ENCODE measurements at regions not wholly inside any gene's neighbourhood (a gene's known extent, or its start where the extent isn't known, plus 50 kb on each side); places are given as distances from the start of the nearest gene placed in this dataset.
"Not testable (repeated sequence)": the region's sequence is repeated elsewhere in the genome, so short reads cannot be mapped to it uniquely, and the experiment has no call there.

DNA sequence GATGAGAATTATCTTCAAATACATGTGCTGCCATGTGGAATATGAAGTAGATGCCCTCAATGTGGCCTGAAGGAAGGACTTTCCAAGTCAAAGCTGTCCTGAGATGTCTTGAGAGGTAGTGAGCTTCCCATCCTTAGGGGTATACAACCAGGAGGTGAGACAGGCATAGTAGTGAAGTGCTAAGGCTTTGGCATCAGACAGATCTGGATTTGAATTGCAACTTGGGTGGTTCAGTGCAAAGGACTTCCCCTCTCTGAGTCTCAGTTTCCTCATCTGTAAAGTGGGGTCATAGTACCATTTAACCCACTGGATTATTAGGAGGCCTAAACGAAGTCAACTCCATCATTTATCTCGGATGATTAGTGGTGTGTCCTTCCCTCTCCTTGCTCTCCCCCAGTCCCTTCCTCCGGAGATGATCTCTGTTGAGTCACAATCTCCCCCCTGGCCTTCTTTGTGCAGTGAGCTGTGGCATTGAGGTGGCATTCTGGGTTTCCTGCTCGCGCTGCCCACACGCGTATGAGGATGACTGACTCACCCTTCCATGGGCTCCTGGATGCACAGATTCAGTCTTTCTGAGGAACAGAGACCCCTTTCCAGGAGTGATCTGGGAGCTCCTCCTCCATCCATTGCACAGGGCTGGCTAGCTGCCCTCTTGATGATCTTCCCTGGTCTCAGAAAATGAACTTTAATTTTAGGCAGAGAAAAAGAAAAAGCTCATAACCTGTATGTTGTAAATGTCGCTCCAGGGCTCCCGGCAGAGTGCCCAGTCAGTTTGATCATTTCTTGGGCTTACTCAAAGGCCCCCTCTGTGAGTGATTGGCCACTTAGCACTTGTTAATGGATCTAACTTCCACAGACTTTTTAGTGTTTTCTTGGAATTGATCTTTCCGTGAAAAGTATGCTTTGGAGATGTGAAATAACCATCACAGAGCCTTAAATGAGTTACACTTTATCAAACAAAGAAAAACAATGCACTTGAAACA is 354.6 kb downstream of the PTPRU start:
- no peak for DNase-seq (ENCODE audit: low read depth in 3 of 3, low spot score in 2 of 3)

DNA sequence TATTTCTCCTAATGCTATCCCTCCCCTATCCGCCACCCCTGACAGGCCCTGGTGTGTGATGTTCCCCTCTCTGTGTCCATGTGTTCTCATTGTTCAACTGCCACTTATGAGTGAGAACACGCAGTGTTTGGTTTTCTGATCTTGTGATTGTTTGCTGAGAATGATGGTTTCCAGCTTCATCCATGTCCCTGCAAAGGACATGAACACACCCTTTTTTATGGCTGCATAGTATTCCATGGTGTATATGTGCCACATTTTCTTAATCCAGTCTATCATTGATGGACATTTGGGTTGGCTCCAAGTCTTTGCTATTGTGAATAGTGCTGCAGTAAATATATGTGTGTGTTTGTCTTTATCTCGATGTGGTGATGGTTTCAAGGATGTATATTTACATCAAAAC is 353.4 kb downstream of the PTPRU start:
- not testable (repeated sequence) for DNase-seq (ENCODE audit: low read depth in 3 of 3, low spot score in 2 of 3)

DNA sequence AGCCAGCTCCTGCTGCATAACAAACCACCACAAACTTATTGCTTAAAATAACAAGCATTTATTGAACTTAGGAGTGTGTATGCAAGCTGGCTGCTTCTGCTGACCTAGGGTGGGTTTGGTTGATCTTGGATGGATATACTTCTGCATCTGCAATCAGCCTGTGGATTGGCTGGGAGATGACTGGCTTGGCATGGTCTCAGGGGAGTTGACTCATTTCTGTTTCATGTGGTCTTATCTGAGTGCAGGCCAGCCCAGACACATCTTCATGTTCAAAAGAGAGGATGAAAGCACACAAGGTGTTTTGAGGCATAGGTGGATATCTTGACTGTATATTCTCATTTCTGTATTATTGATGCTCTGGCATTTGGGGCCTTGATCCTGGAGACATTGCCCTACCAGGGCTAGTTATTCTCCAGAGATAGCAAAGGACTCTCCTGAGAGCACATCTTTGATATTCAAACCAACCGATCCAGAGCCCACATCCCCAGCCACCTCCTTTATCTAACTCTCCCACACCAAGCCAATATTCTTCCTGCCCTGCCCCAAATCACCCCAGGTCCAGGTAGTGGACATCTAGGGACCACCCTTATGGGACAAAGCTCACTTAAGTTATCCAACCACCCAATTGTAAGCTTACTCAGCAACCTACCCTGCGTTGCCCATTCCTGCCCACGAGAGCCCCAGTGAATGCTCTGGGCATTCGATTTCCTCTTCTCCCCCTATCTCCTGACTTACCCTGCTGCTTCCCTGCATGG is 350.8 kb downstream of the PTPRU start:
- DNase-seq (ENCODE audit: low read depth in 3 of 3, low spot score in 2 of 3) = no peak

DNA sequence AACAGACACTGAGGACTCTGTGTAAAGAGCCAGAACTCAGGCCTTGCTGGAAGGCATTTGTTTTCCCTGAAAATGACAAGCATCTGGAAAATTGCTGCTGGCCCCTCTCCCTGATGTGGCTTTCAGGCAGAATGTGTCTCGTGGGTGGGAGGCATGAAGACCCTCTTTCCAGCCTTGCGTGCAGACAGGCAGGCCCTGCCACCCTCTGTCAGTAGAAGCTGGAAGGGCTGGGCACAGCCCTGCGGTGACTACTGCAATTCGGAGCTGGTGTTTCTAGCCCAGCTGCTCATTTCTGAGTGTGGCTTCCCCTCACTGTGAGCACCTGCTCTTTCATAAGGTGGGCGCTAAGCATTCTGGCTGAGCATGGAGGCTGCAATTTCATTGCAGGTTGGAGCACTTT is 349.9 kb downstream of the PTPRU start:
- DNase-seq (ENCODE audit: low read depth in 3 of 3, low spot score in 2 of 3) = no peak

DNA sequence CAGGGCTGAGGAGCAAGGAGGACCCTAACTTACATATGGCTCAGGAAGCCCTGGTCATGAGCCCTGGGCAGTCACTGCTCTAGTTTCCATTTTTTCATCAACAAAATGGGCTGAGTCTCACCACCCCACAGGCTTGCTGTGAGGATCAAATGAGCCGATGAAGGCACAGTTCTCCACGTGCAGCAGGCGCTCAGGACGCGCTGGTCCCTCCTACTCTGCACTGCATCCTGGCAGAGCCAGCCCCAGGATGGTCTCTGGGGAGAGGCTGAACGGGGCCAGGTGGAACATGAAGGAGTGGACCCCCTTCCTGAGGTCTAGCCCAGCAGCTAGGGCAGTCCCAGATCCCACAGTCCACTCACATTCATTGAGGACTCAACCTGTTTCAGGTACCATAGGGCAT is 349.3 kb downstream of the PTPRU start:
- DNase-seq (ENCODE audit: low read depth in 3 of 3, low spot score in 2 of 3) = no peak

DNA sequence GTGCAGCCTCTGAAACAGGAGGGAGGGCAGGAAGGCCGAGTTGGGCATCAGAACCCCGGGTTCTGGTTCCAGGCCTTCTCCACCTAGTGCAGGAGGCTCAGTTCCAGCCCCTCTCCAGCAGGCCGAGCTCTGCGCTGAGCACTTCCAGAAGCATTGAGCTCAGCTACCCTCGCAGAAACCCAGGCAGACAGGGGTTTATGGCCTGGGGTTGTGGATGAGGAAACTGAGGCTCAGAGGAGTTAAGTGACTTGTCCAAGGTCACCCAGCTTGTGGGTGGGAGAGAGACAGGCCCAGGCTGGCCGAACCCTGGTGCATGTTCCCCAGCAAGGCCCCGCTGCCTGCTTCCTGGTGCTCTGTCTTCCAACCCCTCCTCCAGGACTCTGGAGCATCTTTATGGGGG is 348.9 kb downstream of the PTPRU start:
- DNase-seq (ENCODE audit: low read depth in 3 of 3, low spot score in 2 of 3) = no peak

DNA sequence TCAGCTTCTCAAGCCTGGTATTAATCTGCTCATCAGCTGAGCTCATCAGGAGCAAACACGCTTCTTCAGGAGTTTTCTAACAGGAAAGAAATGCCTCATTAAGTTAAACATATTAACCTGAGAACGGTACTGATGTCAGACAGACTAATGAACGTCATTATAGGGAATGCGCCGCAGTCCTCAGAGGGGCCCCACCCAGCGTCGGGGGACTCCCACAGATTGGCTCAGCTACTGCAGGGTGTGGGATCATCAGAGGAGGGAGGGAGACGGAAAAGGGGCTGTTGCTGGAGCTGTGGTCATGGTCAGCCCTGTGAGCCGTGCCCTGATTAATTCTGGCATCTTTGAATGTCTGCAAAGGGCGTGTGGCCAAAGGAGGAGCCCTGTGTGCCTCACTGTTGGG is 348.5 kb downstream of the PTPRU start:
- DNase-seq (ENCODE audit: low read depth in 3 of 3, low spot score in 2 of 3) = peak in 2 of 3 donors; percentile 4 to 16

DNA sequence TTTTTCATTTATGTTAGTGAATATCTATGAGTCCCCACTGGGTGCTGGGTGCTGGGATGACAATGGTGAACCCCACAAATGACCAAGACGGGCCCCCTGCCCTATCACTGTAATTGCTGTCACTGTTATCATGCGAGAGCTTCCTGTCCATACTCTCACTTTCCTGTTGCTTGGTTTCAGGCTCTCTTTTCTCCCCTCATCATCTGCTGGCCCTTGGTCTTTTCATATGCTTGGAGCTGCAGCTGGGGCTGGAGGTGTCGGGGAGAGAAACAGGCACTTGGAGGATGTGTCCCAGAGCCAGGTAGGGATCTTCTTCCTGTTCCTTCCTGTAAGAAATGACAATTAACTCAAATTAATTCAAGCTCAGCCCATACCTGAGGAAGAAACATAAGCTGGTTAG is 348.0 kb downstream of the PTPRU start:
- DNase-seq (ENCODE audit: low read depth in 3 of 3, low spot score in 2 of 3) = peak in 1 of 3 donors; percentile 0

DNA sequence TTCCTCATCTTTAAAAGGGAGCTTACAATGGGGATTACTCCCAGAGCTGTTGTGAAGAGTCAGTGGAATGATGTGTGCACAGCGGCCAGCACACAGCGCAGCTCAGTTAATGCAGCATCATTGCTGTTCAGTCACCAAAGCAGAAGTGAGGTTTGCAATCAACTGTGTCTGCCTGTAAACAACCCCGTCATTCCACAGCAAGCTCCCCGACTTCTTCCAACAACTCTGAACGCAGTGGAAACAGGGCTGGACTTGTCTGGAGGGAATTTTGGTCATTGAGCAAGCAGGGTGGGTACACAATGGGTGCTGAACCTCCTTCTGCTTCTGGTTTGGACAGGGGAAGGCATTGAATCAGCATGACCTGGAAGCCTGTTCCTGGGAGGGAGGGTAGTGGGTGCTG is 347.4 kb downstream of the PTPRU start:
- DNase-seq (ENCODE audit: low read depth in 3 of 3, low spot score in 2 of 3) = no peak

DNA sequence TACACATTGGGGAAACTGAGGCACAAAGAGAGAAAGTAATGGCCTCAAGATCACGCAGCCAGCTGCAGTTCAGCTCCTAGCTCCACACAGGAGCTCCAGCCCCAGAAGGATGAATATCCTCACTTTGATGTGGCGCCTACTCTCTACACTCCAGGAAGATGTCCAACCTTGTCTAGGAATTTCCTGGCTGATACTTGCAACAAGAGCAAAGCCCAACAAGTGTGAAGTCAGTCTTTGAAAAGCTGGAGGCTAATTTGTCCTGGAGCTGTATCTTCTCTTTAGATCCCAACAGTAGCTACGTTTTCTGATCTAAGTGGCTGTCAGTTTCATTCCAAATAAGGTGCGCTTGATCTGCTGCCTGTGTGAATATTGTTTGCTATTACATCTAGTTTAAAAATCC is 344.9 kb downstream of the PTPRU start:
- no peak for DNase-seq (ENCODE audit: low read depth in 3 of 3, low spot score in 2 of 3)

DNA sequence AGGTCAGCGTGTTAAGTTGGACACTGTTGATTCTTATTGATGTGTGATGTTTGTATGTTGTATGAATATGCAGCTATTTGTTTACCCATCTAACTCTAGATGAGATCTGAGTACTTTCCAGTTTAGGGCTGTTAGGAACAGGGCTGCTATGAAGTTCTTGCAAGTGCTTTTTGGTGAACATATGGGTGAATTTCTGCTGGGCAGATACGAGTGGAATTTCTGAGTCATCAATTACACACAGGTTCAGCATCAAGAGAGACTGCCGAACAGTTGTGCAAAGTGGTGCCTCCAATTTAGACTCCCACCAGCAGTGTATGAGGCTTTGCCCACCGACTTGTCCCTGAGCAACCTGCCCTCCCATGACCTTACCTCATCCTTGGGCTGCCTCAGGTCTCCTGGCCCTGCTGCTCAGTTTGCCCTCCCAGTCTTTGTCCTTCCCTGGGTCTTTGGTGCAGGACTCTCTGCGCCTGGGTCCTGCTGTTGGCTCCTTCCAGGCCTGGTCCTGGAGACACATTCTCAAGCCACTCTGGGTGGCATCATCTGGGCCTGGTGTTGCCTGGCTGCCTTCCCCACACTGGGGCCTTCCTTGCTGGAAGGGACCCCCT is 343.6 kb downstream of the PTPRU start:
- no peak for DNase-seq (ENCODE audit: low read depth in 3 of 3, low spot score in 2 of 3)

DNA sequence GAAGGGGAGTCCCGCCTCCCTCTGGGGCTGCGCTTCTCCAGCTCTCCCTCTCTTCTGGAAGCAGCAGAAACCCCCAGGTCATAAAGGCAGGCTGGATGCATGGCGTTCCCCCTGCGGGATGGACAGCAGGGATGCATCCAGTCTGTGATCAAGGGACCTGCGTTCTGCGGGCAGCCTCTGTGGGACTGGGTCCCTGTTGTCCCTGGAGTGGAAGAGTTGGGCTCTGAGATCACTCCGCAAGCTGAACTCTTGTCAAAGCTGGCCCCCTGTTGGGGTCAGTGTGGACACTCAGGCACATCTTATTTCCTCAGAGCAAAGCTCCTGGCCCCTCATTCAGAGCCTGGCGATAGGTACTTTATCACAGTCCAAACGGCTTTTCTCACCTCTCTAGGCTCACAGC is 341.2 kb downstream of the PTPRU start:
- no peak for DNase-seq (ENCODE audit: low read depth in 3 of 3, low spot score in 2 of 3)

DNA sequence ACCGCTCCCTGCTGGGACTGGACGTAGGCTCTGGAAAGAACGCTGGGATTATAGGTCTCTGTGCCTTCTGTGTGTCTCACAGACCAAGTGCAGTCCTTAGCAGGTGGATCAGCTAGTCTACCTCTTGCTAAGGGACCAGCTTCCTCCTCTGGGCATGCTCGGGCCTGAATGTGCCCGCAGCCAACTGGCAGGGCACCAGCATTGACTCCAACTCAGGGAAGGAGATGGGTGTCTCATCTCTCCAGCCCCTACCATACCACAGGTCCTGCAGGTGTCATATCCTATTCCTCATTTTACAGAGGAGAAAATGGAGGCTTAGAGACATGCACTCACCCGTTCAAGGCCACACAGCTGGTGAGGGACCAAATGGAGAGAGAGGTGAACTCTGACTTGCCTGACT is 340.2 kb downstream of the PTPRU start:
- DNase-seq (ENCODE audit: low read depth in 3 of 3, low spot score in 2 of 3) = no peak

DNA sequence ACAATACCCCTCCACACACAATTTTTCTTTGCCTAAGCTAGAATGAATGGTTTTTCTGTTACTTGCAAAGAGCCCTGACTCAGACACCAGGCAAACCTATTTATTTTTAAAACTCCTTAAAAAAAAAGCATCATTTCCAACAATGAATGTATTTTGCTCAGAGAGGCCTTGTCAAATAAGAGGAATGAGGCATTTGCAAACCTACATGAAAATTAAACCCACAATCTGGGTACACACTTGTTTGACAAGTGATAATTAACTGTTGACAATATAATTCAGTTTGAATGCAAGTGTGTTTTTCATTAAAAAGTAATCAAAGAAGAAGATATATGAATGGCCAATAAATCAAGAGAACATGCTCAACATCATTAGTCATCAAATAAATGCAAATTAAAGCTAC is 339.5 kb downstream of the PTPRU start:
- no peak for DNase-seq (ENCODE audit: low read depth in 3 of 3, low spot score in 2 of 3)

DNA sequence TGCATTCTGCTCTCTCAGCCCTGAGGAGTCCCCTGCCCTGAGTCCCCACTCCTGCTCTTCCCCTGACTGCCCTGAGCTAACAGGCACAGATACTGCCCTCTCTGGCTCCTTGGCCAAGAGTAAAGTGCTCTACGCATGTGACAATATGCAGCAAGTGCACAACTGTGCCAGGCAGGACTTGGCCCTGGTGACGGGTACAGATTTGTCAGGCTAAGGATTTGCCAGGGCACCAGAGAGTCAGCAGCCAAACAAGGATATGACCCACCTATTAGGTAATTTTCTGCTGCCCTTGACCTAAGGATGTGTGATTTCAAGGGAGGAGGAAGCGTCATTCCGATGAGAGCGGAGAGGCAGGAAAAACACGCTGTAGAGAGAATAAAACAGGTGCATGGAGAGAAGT is 339.0 kb downstream of the PTPRU start:
- no peak for DNase-seq (ENCODE audit: low read depth in 3 of 3, low spot score in 2 of 3)

DNA sequence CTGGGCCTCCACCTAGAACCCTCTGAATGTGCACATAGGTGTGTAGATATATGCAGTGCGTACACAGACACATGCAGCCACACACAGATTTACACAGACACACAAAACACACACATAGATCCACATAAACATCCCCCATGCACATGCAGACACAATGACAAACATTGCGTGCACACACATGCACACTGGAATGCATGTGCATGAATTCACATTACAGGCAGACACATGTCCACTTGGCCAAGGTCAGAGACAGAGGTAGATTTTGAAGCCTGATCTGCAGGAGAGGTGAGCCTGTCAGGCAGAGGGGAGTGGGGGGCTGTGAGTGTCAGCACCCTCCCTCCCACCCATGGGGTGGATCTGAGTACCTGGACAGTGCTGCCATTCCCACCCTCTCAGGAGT is 338.5 kb downstream of the PTPRU start:
- no peak for DNase-seq (ENCODE audit: low read depth in 3 of 3, low spot score in 2 of 3)

DNA sequence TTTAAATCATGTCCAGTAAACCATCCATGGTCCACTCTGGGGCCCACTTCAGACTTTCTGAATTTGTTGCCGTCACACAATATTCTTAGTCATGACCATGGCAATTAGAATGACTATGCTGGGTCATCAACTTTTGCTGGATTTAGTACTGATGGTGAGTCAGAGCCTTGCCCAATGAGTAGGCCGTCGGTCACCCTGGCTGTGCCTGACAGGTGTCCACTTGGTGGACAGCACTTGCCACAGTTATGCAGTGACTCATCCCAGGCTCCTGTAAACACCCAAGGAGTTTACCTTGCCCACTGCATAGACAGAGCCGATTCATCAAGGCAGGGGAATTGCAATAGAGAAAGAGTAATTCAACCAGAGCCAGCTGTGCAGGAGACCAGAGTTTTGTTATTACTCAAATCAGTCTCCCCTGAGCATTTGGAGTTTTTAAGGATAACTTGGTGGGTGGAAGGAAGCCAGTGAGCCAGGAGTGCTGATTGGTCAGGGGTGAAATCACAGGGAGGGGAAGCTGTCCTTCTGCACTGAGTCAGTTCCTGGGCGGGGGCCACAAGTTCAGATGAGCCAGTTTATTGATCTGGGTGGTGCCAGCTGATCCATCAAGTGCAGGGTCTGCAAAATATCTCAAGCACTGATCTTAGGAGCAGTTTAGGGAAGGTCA is 333.8 kb downstream of the PTPRU start:
- DNase-seq (ENCODE audit: low read depth in 3 of 3, low spot score in 2 of 3) = no peak

DNA sequence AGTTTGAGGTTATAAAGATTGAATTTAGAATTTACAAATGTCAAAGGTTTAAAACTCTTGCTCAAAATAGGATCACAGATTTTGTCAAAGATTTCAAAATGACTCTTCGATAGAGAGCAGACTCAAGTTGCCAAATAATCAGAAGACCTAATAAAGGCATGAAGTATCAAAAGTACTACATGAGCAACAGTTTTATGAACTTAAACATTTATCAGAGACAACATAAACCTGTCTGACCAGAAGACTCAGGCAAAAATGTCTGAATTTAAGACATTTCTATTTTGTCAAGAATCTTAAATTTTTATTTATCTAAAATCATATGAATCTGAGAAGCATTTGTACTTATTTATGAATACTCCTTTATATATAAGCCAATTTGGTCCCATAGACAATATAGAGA is 330.9 kb downstream of the PTPRU start:
- DNase-seq (ENCODE audit: low read depth in 3 of 3, low spot score in 2 of 3) = no peak

DNA sequence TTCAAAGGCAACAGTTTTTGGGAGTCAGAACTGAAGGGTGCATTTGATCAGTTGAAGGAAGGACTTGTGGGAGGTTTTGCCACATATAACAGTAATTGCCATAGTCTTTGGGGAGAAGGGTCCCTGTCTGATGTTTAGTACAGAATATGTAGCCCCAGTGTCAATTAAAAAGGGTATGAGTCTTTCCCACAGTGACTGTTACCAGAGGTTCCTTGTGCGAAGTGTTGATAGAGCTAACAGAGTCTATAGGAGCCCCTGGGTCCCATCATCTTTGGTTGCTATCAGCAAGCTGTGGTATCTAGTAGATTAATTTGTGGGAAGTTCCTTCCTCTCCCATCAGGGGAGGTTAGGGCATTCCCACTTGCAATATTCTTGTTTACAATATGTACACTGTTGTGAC is 329.2 kb downstream of the PTPRU start:
- DNase-seq (ENCODE audit: low read depth in 3 of 3, low spot score in 2 of 3) = no peak

DNA sequence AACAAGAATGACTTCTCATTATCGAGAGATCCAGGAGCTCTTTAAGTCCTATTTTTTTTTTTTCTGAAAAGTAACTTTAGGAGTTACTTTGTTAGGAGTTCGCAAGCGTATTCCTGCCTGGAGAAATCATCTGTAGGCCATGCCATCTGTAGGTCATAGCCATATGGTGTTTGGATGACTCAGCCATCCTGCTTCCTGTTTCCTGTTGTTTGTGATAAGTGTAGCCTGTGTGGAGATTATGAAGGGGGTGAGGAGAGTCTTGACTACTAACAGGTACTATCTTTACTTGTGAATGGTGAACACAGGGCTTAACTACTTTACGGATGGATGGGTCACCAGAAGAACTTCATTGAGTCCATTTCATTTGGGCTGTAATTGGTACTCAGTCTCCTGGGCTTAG is 327.2 kb downstream of the PTPRU start:
- no peak for DNase-seq (ENCODE audit: low read depth in 3 of 3, low spot score in 2 of 3)

DNA sequence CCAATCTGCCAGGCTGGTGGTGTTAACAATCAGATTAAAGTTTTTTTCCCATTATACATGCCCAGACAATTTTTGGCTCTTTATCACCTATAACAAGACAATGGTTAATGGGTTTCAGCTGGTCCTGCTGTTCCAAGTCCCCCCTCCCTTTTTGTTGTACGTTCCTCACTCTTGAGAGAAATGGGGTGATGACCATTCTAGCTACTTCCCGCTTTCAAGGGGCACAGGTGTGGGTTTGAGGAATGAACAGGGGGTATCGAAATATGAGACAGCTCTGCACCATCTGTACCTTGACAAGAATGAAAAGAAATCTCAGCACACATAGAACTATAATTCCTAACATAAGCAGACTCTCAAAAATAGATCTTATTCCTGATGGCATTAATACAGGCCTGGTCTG is 326.8 kb downstream of the PTPRU start:
- DNase-seq (ENCODE audit: low read depth in 3 of 3, low spot score in 2 of 3) = no peak
